GM19463 (cell line): ENCODE measurements at regions not wholly inside any gene's neighbourhood (a gene's known extent, or its start where the extent isn't known, plus 50 kb on each side); places are given as distances from the start of the nearest gene placed in this dataset.

Experiments
- ATAC-seq: cut with Tn5 transposase; IDR thresholded peaks from one replicate; pipeline ENCODE4 v1.9.1; 2021; ENCODE audit warnings: mild to moderate bottlenecking, moderate library complexity; ENCODE audit not compliant: unreplicated experiment

- no peak for ATAC-seq
Observed at GRCh38 chr5:167777746-167778145, 513.7 kb upstream of the WWC1 start.

GRCh38 chr5:167778228-167778627, 513.2 kb upstream of the WWC1 start:
- no peak for ATAC-seq

GRCh38 chr5:167779644-167780043, 511.8 kb upstream of the WWC1 start:
- ATAC-seq: no peak

GRCh38 chr5:167780177-167780576, 511.3 kb upstream of the WWC1 start:
- ATAC-seq: no peak

GRCh38 chr5:167783145-167783817, 508.2 kb upstream of the WWC1 start:
- no peak for ATAC-seq

GRCh38 chr5:167785106-167785505, 506.3 kb upstream of the WWC1 start:
- ATAC-seq: no peak

GRCh38 chr5:167785901-167786300, 505.5 kb upstream of the WWC1 start:
- no peak for ATAC-seq

GRCh38 chr5:167786871-167787578, 504.4 kb upstream of the WWC1 start:
- ATAC-seq: no peak

GRCh38 chr5:167790045-167790444, 501.4 kb upstream of the WWC1 start:
- no peak for ATAC-seq

GRCh38 chr5:167790462-167791260, 500.8 kb upstream of the WWC1 start:
- no peak for ATAC-seq

- no peak for ATAC-seq
Observed at GRCh38 chr5:167792514-167792913, 498.9 kb upstream of the WWC1 start.

- no peak for ATAC-seq
Observed at GRCh38 chr5:167793700-167794099, 497.7 kb upstream of the WWC1 start.

- no peak for ATAC-seq
Observed at GRCh38 chr5:167794121-167794520, 497.3 kb upstream of the WWC1 start.

GRCh38 chr5:167796672-167797071, 494.8 kb upstream of the WWC1 start:
- ATAC-seq: no peak

GRCh38 chr5:167797933-167798332, 493.5 kb upstream of the WWC1 start:
- ATAC-seq: no peak

- ATAC-seq: no peak
Observed at GRCh38 chr5:167798448-167798847, 493.0 kb upstream of the WWC1 start.

- no peak for ATAC-seq
Observed at GRCh38 chr5:167800427-167800826, 491.0 kb upstream of the WWC1 start.

GRCh38 chr5:167801999-167802398, 489.4 kb upstream of the WWC1 start:
- ATAC-seq: no peak

- no peak for ATAC-seq
Observed at GRCh38 chr5:167802755-167803431, 488.6 kb upstream of the WWC1 start.

- ATAC-seq: no peak
Observed at GRCh38 chr5:167804512-167805220, 486.8 kb upstream of the WWC1 start.

GRCh38 chr5:167810573-167810972, 480.9 kb upstream of the WWC1 start:
- ATAC-seq: no peak
